NCI-H1105 treated with DMSO at 0.1 percent for 48 hours (cell line): ENCODE measurements at regions not wholly inside any gene's neighbourhood (a gene's known extent, or its start where the extent isn't known, plus 50 kb on each side); places are given as distances from the start of the nearest gene placed in this dataset.
"Not testable (repeated sequence)": the region's sequence is repeated elsewhere in the genome, so short reads cannot be mapped to it uniquely, and the experiment has no call there.

Experiments used
- DNase-seq: peaks from one replicate; lab custom pipeline; 2025; lab: John Stamatoyannopoulos, UW

- not testable (repeated sequence) for DNase-seq
These were observed 201.8 kb upstream of the ETAA1 start for GRCh38 chr2:67195327-67195726.

DNA sequence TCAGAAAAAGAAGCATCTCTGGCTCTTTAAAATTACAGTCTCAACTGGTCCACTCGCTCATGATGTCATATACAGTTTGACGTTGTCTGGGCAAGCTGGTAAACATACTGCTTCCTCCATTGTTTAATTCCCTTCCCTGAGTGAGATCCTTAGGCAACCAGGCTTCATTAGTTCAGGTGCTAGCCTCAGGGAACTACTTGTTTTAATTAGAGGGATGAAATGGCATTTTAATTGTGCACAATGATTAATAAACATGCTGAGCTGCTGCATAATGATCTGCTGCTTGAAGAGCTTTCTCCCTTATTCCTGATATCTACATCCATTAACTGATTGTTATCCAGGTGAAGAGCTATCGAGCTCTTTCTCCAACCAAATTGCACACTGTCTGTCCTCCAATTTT is 195.6 kb upstream of the ETAA1 start:
- peak; percentile 83 for DNase-seq

- DNase-seq = no peak
These were observed 192.8 kb upstream of the ETAA1 start for GRCh38 chr2:67204349-67204748.

DNA sequence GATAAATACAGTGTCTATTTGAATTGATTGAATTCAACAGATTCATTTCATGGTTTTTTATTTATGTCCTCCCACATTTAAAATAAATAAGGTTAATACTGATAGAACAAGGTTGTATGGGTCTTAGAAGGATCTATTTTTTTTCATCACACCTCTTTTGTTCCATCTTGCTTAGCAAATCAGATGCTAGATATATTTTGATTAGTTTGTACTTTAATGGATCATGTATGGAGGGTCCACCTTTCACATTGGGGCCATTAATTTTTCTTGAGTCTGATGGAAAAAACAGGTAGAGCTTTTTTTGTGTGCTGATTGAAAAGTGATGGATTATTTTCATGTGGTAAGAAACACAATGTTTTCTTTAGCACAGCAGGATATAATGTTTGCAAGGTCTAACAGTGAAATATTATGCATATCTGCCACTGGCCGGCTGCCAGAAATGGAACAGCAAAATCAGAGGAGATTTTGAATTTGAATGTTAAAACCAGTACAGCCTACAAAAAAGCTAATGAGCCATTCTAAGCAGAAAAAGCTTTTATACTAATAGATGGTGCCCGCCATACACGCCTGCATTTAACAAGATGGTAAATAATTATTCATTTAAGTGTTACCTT is 188.1 kb upstream of the ETAA1 start:
- peak; percentile 27 for DNase-seq

DNA sequence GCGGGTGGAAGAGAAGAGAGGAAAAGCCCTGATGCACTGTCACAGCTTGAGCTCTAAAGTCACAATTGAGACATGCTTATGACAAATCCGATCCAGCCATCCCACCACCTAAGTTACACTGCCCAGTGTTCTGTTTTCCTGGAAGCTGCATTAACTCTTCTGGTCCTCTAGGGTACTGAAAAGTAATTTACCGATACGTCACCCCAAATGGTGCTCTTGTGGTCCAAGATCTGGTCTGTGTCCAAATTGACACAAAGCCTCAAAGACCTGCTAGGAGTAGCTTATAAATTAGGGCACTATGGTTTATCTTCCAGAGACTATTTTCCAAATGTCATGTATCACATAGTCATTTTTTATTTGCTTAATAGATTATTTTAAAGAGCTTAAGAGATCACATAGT is 186.7 kb upstream of the ETAA1 start:
- DNase-seq = no peak

DNA sequence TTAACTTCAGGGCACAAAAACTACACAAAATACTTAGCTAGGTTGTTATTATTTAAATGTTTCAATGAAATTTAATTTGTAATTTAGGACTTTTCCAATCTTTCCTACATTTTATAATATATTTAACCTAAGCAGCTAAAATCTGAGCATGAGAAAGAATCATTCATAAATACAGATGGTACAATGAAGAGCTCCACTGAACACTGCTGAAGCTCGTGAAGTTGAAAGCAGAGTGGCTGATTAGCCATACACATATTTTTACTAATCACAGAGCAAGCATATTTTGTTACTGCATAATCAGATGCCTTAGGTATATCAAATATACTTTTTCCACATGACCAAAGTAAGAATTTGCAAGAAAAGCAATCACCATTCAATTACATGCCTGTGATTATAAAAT is 184.9 kb upstream of the ETAA1 start:
- no peak for DNase-seq

DNA sequence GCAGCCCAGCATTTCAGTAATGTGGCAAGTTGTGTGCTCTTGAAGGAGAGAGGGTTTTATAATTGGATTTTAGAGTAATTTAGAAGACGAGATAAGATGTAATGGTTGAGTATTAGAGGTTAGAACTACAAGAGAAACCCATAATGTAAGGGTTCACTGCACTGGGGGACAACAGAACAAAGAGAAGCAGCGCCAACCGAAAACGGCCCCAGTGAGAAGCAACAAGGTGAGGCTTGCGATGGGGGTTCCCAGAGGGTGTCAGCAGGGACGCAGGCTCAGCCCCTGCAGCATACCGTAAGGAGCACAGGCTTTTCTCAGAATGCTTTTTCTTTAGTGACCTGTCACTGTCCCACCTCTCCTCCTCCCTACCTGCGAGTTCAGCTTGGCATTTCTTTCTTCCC is 183.9 kb upstream of the ETAA1 start:
- no peak for DNase-seq

GRCh38 chr2:67213677-67214402 is 183.3 kb upstream of the ETAA1 start:
- no peak for DNase-seq

DNA sequence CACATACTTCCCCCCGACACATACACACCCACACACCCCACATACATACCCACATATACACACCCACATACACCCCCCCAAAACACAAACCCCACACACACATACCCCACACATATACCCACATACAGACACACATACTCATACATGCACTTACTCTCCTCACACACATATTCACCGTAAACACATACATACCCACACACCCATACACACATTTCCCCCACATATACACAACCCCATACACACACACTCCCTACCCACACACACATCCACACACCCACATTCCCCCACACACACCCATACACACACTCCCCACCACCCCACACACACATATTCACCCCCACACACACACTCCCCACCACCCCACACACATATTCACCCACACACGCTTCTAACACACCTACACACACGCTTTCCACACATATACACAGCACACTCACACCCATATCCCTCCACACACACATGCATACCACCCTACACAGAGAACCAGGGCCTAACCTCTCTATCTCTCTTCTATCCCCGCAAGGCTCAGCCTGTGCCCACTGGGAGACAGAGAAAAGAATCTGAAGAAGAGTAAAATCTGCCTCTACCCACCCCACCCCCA is 182.4 kb upstream of the ETAA1 start:
- DNase-seq = no peak

DNA sequence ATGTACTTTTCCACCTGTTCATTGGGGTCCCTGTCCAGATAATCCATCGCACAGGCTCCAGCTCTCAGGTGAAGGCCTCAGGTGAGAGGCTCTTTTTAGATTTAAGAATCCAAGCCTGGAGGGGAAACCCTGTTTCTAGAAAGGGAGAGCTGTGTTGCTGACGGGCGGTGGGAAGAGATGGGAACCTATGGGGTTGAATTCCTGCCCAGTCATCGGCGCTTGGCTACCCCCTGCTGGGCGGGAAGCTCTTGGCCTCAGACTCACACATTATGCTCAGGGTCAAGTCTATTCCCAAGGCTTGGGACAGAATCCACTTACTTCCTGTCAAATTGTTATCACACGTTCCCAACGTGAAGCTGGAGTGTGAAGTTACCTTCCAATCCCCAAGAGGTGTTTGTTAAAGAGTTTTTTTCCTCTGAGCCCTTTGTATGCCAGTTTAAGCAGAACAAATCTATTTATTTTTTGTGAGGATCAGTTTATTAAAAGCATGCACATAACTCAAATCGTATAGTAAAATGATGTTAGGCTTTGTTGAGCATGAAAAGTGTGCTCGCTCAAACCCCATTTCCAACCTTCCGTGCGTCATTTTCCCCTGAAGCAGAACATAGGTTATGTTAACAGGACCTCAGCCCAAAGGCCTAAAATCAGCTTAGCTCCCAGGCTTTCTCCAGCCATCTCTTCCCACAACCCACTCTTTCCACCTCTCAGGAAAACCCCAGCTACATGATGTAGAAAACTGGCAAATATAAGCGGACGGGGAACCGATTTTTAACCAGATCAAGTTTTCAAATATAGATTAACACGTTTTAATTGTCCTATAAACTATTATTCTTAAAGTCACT is 181.7 kb upstream of the ETAA1 start:
- no peak for DNase-seq

- no peak for DNase-seq
These were observed 181.0 kb upstream of the ETAA1 start for GRCh38 chr2:67216103-67216502.

- no peak for DNase-seq
These were observed 180.3 kb upstream of the ETAA1 start for GRCh38 chr2:67216881-67217280.

DNA sequence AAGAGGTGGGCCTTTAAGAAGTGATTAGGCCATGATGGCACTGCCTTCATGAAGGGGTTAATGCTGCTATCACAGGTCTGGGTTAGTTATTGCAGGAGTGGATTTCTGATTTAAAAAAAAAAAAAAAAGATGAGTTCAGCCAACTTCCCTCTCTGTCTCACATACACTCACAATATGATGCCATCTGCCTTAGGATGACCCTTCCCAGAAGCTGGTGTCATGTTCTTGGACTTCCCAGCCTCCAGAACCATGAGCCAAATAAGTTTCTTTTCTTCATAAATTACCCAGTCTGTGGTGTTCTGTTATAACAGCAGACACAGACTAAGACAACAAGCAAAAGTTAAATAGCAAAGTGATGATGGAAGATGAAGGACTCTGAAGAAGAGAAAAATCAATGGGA is 179.7 kb upstream of the ETAA1 start:
- no peak for DNase-seq

DNA sequence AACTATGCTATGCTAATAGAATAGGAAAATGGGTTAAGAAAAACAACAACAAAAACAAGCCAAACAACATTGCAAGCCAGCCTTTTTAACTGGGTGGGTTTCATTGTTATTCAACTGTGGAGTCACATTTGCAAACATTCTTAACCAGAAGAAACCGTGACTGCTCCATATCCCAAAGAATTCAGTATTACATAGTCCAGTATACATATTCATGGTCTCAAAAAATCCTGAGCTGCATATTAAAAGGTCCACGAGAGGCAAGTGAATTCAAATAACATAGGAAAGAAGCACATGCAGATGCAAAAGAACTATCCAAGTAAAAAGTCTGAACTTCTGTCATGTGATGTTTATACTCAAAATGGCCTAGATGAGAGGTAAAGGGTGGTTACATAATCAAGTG is 179.1 kb upstream of the ETAA1 start:
- no peak for DNase-seq

DNA sequence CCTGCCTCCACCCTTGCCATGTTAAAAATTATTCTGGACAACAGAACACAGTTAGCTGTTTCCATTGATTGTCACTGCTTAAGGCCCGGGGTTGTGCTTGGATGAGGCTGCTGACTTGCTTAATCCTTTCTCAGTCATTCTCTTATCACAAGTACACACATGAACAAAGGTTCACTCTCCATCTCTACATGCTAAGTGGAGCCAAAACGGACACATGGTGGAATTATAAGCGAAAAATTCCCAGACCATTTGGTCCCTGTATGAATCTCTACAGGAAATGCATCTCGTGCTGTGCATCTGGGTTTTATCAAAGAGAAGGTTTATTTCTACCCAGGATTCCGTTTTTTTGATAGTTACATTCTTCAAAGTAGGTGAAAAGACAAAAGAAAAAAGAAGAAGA is 177.5 kb upstream of the ETAA1 start:
- no peak for DNase-seq

GRCh38 chr2:67221266-67221665 is 175.9 kb upstream of the ETAA1 start:
- no peak for DNase-seq

DNA sequence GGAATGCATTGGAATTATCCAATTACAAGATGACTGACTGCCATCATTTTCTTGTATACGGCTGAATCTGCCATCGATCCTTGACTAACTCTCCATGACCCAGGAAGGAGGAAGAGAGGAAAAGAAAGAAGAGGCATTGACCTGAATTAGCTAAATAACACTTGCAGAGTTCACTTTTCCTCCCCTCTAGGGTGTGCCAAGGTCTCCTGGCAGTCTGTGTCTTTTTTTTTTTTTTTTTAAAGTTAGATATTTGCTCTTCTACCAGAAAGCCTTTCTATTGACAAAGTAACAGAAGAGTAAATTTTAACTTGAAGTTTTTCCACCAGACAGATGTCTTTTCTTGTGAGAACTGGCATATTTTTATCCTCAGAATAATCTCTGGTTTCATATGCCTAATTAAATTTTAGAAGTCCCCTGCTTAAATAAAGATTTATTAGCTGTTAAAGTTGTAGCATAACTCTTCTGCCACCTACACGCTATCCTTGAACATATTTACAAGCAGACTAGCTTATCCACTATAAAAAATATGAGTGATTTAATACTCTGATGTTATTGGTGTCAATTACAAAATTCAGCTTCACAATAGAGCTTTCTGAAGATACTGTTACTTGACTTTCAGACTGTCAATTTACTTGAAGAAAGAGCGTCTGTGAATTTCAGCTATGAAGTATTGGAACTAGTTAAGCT is 171.7 kb upstream of the ETAA1 start:
- DNase-seq = no peak

GRCh38 chr2:67229706-67230105 is 167.4 kb upstream of the ETAA1 start:
- DNase-seq = no peak

- DNase-seq = no peak
These were observed 164.2 kb upstream of the ETAA1 start for GRCh38 chr2:67232936-67233335.

DNA sequence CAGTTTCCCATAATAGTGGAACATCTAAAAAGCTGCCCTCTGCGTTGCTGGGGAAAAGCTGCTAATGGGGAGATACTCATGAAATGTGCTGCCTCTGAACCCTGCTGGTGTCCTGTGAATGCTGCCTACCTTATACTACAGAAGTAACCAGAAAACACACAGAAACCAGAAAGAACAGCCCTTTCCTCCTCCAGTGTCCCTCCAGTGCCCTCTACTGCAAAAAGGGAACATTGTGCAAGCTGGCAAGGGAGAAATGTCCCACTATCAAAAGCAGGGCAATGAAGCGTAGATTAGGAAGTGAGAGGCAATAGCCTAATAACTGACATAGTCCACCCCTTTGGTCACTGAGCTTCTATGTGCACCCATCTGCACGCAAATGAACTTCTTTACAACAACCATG is 162.7 kb upstream of the ETAA1 start:
- peak; percentile 10 for DNase-seq

GRCh38 chr2:67237288-67237687 is 159.8 kb upstream of the ETAA1 start:
- no peak for DNase-seq

DNA sequence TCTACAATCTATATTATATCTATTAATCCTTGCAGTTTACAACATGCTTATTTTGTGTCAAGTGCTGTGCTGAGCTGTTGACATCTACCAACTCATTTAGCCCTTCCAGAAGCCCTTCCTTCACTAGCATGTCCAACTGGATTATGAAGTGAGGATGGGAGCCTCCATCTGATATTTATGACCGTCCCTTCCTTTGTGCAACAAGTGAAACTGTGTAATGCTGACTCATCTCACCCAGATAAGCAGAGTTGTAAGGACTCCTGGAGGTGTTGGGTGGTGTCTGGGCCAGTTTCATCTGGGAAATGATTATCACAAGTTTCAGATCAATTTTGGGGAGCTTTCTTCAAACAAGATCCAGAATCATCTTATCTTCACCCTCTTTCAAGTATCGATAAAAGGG is 156.6 kb upstream of the ETAA1 start:
- DNase-seq = no peak
